GM21390 (cell line): ENCODE measurements at regions not wholly inside any gene's neighbourhood (a gene's known extent, or its start where the extent isn't known, plus 50 kb on each side); places are given as distances from the start of the nearest gene placed in this dataset.
"Not testable (repeated sequence)": the region's sequence is repeated elsewhere in the genome, so short reads cannot be mapped to it uniquely, and the experiment has no call there.

Experiments
- ATAC-seq: cut with Tn5 transposase; IDR thresholded peaks from one replicate; pipeline ENCODE4 v1.9.1; 2021; ENCODE audit not compliant: unreplicated experiment

- ATAC-seq, result no peak
Observed at GRCh38 chr14:22344673-22345072, 244.4 kb downstream of the DAD1 start.

- ATAC-seq, result not testable (repeated sequence)
Observed at GRCh38 chr14:22344209-22344608, 244.8 kb downstream of the DAD1 start.

GRCh38 chr14:22341049-22341448 lies 248.0 kb downstream of the DAD1 start:
- no peak for ATAC-seq

- no peak for ATAC-seq
Observed at GRCh38 chr14:22338917-22339715, 249.9 kb downstream of the DAD1 start.

GRCh38 chr14:22338381-22338780 lies 250.6 kb downstream of the DAD1 start:
- ATAC-seq, result no peak

GRCh38 chr14:22337938-22338337 lies 251.1 kb downstream of the DAD1 start:
- no peak for ATAC-seq

- no peak for ATAC-seq
Observed at GRCh38 chr14:22337521-22337920, 251.5 kb downstream of the DAD1 start.

GRCh38 chr14:22336031-22336430 lies 253.0 kb downstream of the DAD1 start:
- ATAC-seq, result no peak

- no peak for ATAC-seq
Observed at GRCh38 chr14:22334627-22335026, 254.4 kb downstream of the DAD1 start.

GRCh38 chr14:22334275-22334577 lies 254.8 kb downstream of the DAD1 start:
- ATAC-seq, result no peak

GRCh38 chr14:22333422-22334274 lies 255.4 kb downstream of the DAD1 start:
- no peak for ATAC-seq

GRCh38 chr14:22332686-22333421 lies 256.2 kb downstream of the DAD1 start:
- no peak for ATAC-seq

GRCh38 chr14:22329371-22329770 lies 259.7 kb downstream of the DAD1 start:
- ATAC-seq, result no peak

- no peak for ATAC-seq
Observed at GRCh38 chr14:22325676-22326400, 263.2 kb downstream of the DAD1 start.

GRCh38 chr14:22320362-22320750 lies 268.7 kb downstream of the DAD1 start:
- no peak for ATAC-seq

GRCh38 chr14:22319526-22320361 lies 269.3 kb downstream of the DAD1 start:
- no peak for ATAC-seq

GRCh38 chr14:22318951-22319350 lies 270.1 kb downstream of the DAD1 start:
- ATAC-seq, result no peak

- no peak for ATAC-seq
Observed at GRCh38 chr14:22316473-22316872, 272.6 kb downstream of the DAD1 start.

- ATAC-seq, result no peak
Observed at GRCh38 chr14:22315336-22315735, 273.7 kb downstream of the DAD1 start.

- ATAC-seq, result peak; percentile 84
Observed at GRCh38 chr14:22314183-22314820, 274.7 kb downstream of the DAD1 start.
